HG02642 (cell line): ENCODE measurements at regions not wholly inside any gene's neighbourhood (a gene's known extent, or its start where the extent isn't known, plus 50 kb on each side); places are given as distances from the start of the nearest gene placed in this dataset.

Experiments
- ATAC-seq: cut with Tn5 transposase; IDR thresholded peaks from one replicate; pipeline ENCODE4 v1.9.1; 2021; ENCODE audit warnings: mild to moderate bottlenecking; ENCODE audit not compliant: unreplicated experiment, poor library complexity

GRCh38 chr20:22977047-22977785 lies 57.9 kb upstream of the SSTR4 start:
- no peak for ATAC-seq

- no peak for ATAC-seq
These were observed 51.1 kb upstream of the SSTR4 start for GRCh38 chr20:22984008-22984407.

- no peak for ATAC-seq
These were observed 50.5 kb upstream of the SSTR4 start for GRCh38 chr20:22984606-22985005.

- ATAC-seq = no peak
These were observed 49.8 kb upstream of the SSTR4 start for GRCh38 chr20:22985239-22985778.
